Islet precursor cell (in vitro differentiated cells): ENCODE measurements at regions not wholly inside any gene's neighbourhood (a gene's known extent, or its start where the extent isn't known, plus 50 kb on each side); places are given as distances from the start of the nearest gene placed in this dataset.

Experiments used
- DNase-seq: peaks from one replicate; pipeline ENCODE4 v3.0.0-alpha.2; 2018

GRCh38 chr10:79004311-79004710, 64.5 kb upstream of the ZMIZ1 start:
- no peak for DNase-seq

GRCh38 chr10:79005126-79005810, 63.5 kb upstream of the ZMIZ1 start:
- no peak for DNase-seq

- no peak for DNase-seq
Observed at GRCh38 chr10:79007018-79007417, 61.7 kb upstream of the ZMIZ1 start.

- no peak for DNase-seq
Observed at GRCh38 chr10:79007421-79008319, 61.1 kb upstream of the ZMIZ1 start.

GRCh38 chr10:79009145-79009544, 59.6 kb upstream of the ZMIZ1 start:
- no peak for DNase-seq

- no peak for DNase-seq
Observed at GRCh38 chr10:79012567-79012966, 56.2 kb upstream of the ZMIZ1 start.

- no peak for DNase-seq
Observed at GRCh38 chr10:79013406-79013987, 55.3 kb upstream of the ZMIZ1 start.

- no peak for DNase-seq
Observed at GRCh38 chr10:79014796-79015195, 54.0 kb upstream of the ZMIZ1 start.

- no peak for DNase-seq
Observed at GRCh38 chr10:79017882-79018520, 50.8 kb upstream of the ZMIZ1 start.

- DNase-seq, result peak; percentile 74
Observed at GRCh38 chr10:79018521-79019011, 50.2 kb upstream of the ZMIZ1 start.
